HepG2 (cell line): ENCODE measurements at regions not wholly inside any gene's neighbourhood (a gene's known extent, or its start where the extent isn't known, plus 50 kb on each side); places are given as distances from the start of the nearest gene placed in this dataset.

Source experiments
- ATAC-seq: fragments of 200-7000 bp; cut with Tn5 transposase; 3 replicates; pipeline ENCODE4 v1.9.1; 2020; ENCODE audit warnings: mild to moderate bottlenecking, moderate library complexity
- BruUV-seq: library from RNA; stranded (reverse); fragments of 400-500 nt; replicated peaks from 2 replicates; lab custom pipeline; 2021; lab: Mats Ljungman, UMichigan
- CTCF ChIA-PET: fragments of 300-600 bp; formaldehyde crosslinking; extraction: SDS; loops from one replicate; lab custom pipeline; 2021; ENCODE audit warnings: low total read pairs, inconsistent platforms, low intra/inter-chr PET ratio; lab: Yijun Ruan, JAX
- POLR2A ChIA-PET: fragments of 350-600 bp; sonication (Branson Sonifier 250); formaldehyde crosslinking; loops from one replicate; lab custom pipeline; 2020; ENCODE audit warnings: antibody characterized with exemption, inconsistent platforms; lab: Yijun Ruan, JAX
- DNase-seq: peaks from one replicate; pipeline ENCODE4 v3.0.0-alpha.2; 2015; ENCODE audit warnings: low spot score
- FAIRE-seq: peaks from 3 replicates; lab custom pipeline; 2011; peaks lifted over from hg19 to GRCh38; lab: Jason Lieb, UNC
- H2AFZ ChIP-seq: one replicate; pipeline ENCODE4 v1.6.1; 2011; ENCODE audit warnings: low read length, inconsistent platforms
- H3K27ac ChIP-seq: fragments of 300-600 bp; 3 replicates; pipeline ENCODE4 v1.8.0; 2011; ENCODE audit warnings: mixed run types, mild to moderate bottlenecking, mixed read lengths, low read length, inconsistent platforms; ENCODE audit not compliant: insufficient read depth; ENCODE audit errors: extremely low read length
- H3K27me3 ChIP-seq, 2 experiments: fragments of 200-600 bp in 1 of 2; 2 replicates in 1 of 2; 3 replicates in 1 of 2; pipeline versions ENCODE4 v1.6.0 to v1.8.0; 2011; ENCODE audit warnings: low read length in 2 of 2, mild to moderate bottlenecking in 2 of 2, moderate library complexity in 2 of 2, inconsistent platforms in 1 of 2; ENCODE audit not compliant: insufficient read depth in 2 of 2, control insufficient read depth in 1 of 2
- H3K36me3 ChIP-seq, 2 experiments: fragments of 200-600 bp in 1 of 2; replicated peaks in 1 of 2; 2 replicates in 1 of 2; 3 replicates in 1 of 2; pipeline versions ENCODE4 v1.5.1 to v1.8.0; 2011; ENCODE audit warnings: low read length in 2 of 2, inconsistent platforms in 1 of 2; ENCODE audit not compliant: insufficient read depth in 2 of 2, control insufficient read depth in 1 of 2
- H3K4me1 ChIP-seq: 2 replicates; pipeline ENCODE4 v1.5.1; 2012; ENCODE audit warnings: low read length, inconsistent platforms; ENCODE audit not compliant: insufficient read depth
- H3K4me2 ChIP-seq: 2 replicates; pipeline ENCODE4 v1.6.0; 2011; ENCODE audit warnings: low read depth, low read length, inconsistent platforms
- H3K4me3 ChIP-seq, 3 experiments: fragments of 200-600 bp in 1 of 3; sonication (generic), shearing (Covaris generic) in 1 of 3; replicated peaks in 1 of 3; 2 replicates each; pipeline ENCODE4 v1.5.1; 2011 to 2016; ENCODE audit warnings: low read length in 3 of 3, inconsistent platforms in 2 of 3, low read depth in 2 of 3, mild to moderate bottlenecking in 2 of 3, control low read depth in 1 of 3, mixed read lengths in 1 of 3; ENCODE audit not compliant: insufficient read depth in 1 of 3
- H3K79me2 ChIP-seq: one replicate; pipeline ENCODE4 v1.6.1; 2011; ENCODE audit warnings: low read length, inconsistent platforms; ENCODE audit not compliant: insufficient read depth
- H3K9ac ChIP-seq: 2 replicates; pipeline ENCODE4 v1.6.0; 2011; ENCODE audit warnings: mild to moderate bottlenecking, low read depth, low read length, inconsistent platforms; ENCODE audit not compliant: insufficient read depth
- H3K9me3 ChIP-seq: 2 replicates; pipeline ENCODE4 v1.5.1; 2012; ENCODE audit warnings: mild to moderate bottlenecking, low read length
- H4K20me1 ChIP-seq: 2 replicates; pipeline ENCODE4 v1.6.0; 2011; ENCODE audit warnings: inconsistent platforms, mild to moderate bottlenecking, low read length, moderate library complexity; ENCODE audit not compliant: insufficient read depth
- ELF1 ChIP-seq: sonication (generic); formaldehyde crosslinking; IDR thresholded peaks from 2 replicates; pipeline ENCODE4 v1.4.0; 2020; ENCODE audit warnings: missing genetic modification reagents
- JUND ChIP-seq: sonication (generic); formaldehyde crosslinking; IDR thresholded peaks from 2 replicates; pipeline ENCODE4 v1.8.0; 2022; ENCODE audit warnings: mild to moderate bottlenecking, missing genetic modification reagents
- MYPOP ChIP-seq: sonication (generic); formaldehyde crosslinking; IDR thresholded peaks from 2 replicates; pipeline ENCODE4 v1.8.1; 2023; ENCODE audit warnings: mild to moderate bottlenecking, moderate library complexity, missing genetic modification reagents
- NFKBIZ ChIP-seq: IDR thresholded peaks from 2 replicates; pipeline ENCODE4 v1.6.1; 2018; ENCODE audit warnings: missing genetic modification reagents, missing compliant biosample characterization
- RERE ChIP-seq: IDR thresholded peaks from 2 replicates; pipeline ENCODE4 v1.6.1; 2016; ENCODE audit warnings: low read depth, missing genetic modification reagents, missing compliant biosample characterization
- SMYD3 ChIP-seq: sonication (generic); formaldehyde crosslinking; IDR thresholded peaks from 2 replicates; pipeline ENCODE4 v1.8.1; 2023; ENCODE audit warnings: mild to moderate bottlenecking, missing genetic modification reagents
- SP1 ChIP-seq, 2 experiments: fragments of 450-650 bp in 1 of 2; sonication (generic) in 1 of 2; formaldehyde crosslinking in 1 of 2; IDR thresholded peaks; 2 replicates each; pipeline versions ENCODE4 v1.4.0 to v1.6.1; 2016 to 2020; ENCODE audit warnings: missing genetic modification reagents in 1 of 2
- YEATS4 ChIP-seq: sonication (generic); formaldehyde crosslinking; IDR thresholded peaks from 2 replicates; pipeline ENCODE4 v1.4.0; 2020; ENCODE audit warnings: missing genetic modification reagents, borderline replicate concordance
- ZNF34 ChIP-seq: sonication (generic); formaldehyde crosslinking; IDR thresholded peaks from 2 replicates; pipeline ENCODE4 v1.4.0; 2020; ENCODE audit warnings: mild to moderate bottlenecking, missing genetic modification reagents, borderline replicate concordance
- ZSCAN9 ChIP-seq: IDR thresholded peaks from 2 replicates; pipeline ENCODE4 v1.6.1; 2016; ENCODE audit warnings: borderline replicate concordance
- WGBS: methylation state at CpG from one replicate; pipeline ENCODE4 v1.1.6; 2017; ENCODE audit warnings: low lambda C conversion rate; 5-methylcytosine and 5-hydroxymethylcytosine counted together
- in situ Hi-C: cut with HindIII; loops from 2 replicates; pipeline ENCODE4 v1.10.0; 2017; ENCODE audit warnings: low pct_unique_long_range_greater_than_20kb; ENCODE audit not compliant: extremely low pct_ligation_motif_present
- intact Hi-C: fragments of 100-400 bp; cut with micrococcal nuclease; formaldehyde crosslinking; loops from one replicate; pipeline ENCODE4 v1.10.0; 2022; ENCODE audit not compliant: unreplicated experiment

- Histone ChIP-seq H3K27me3 (peaks cover 0 to 17% of the 10 kb centered on the region in 2 experiments; a peak in 2 of 5 replicates), H4K20me1 (no peaks in the 10 kb centered on the region), H3K79me2 (no peaks in the 10 kb centered on the region), H2AFZ (no peak overlapping the region), H3K9me3 (no peaks in the 10 kb centered on the region), H3K36me3 (no peaks in the 10 kb centered on the region), H3K9ac (no peak overlapping the region), H3K4me2 (no peak overlapping the region), H3K4me1 (no peaks in the 10 kb centered on the region), H3K27ac (no peak overlapping the region), H3K4me3 (no peak overlapping the region)
- POLR2A ChIA-PET, result no interaction called here
- DNase-seq (no peak), ATAC-seq (no peak), FAIRE-seq (no peak)
- no peak for TF ChIP-seq ZNF34
- no peak for TF ChIP-seq SP1 (IDR thresholded peaks at IDR 0.05)
- TF ChIP-seq SP1 (CRISPR knock-in tag; IDR thresholded peaks at IDR 0.05), result no peak
- no peak for TF ChIP-seq ZSCAN9 (CRISPR knock-in tag)
- TF ChIP-seq ELF1 (CRISPR knock-in tag), result no peak
- TF ChIP-seq NFKBIZ (CRISPR knock-in tag), result no peak
- no peak for TF ChIP-seq YEATS4
- CTCF ChIA-PET, result no interaction called here
- no TSS peak for BruUV-seq
- WGBS, result 0% methylated on average over 1 of the region's 1 CpG
- intact Hi-C loops, result no loop called here
- in situ Hi-C loops, result no loop called here
Observed at GRCh38 chr22:27101288-27101687, 443.9 kb downstream of the MIAT start.

GRCh38 chr22:27104449-27104848 is 447.1 kb downstream of the MIAT start:
- CTCF ChIA-PET, result no interaction called here
- H3K36me3 ChIP-seq, result no peaks in the 10 kb centered on the region
- no peak overlapping the region for H3K9ac ChIP-seq
- no peak overlapping the region for H3K4me2 ChIP-seq
- intact Hi-C loops, result no loop called here
- ATAC-seq (no peak), DNase-seq (no peak), FAIRE-seq (no peak)
- H3K4me1 ChIP-seq, result no peaks in the 10 kb centered on the region
- no peak overlapping the region for H2AFZ ChIP-seq
- POLR2A ChIA-PET, result no interaction called here
- in situ Hi-C loops, result no loop called here
- H3K27me3 ChIP-seq, result peaks cover 0 to 13% of the 10 kb centered on the region in 2 experiments; a peak in 2 of 5 replicates
- H3K27ac ChIP-seq, result no peak overlapping the region
- no peaks in the 10 kb centered on the region for H3K9me3 ChIP-seq
- WGBS, result 3% methylated on average over 3 of the region's 3 CpGs
- H3K79me2 ChIP-seq, result no peaks in the 10 kb centered on the region
- BruUV-seq, result no TSS peak
- no peak overlapping the region for H3K4me3 ChIP-seq
- TF ChIP-seq RERE (CRISPR knock-in tag), result no peak
- no peak for TF ChIP-seq JUND (CRISPR knock-in tag)
- TF ChIP-seq SMYD3, result no peak
- TF ChIP-seq MYPOP (CRISPR knock-in tag), result no peak
- H4K20me1 ChIP-seq, result no peaks in the 10 kb centered on the region
